Skin epidermis (tissue), 12 donors: ENCODE measurements at regions not wholly inside any gene's neighbourhood (a gene's known extent, or its start where the extent isn't known, plus 50 kb on each side); places are given as distances from the start of the nearest gene placed in this dataset.

ENCODE experiments used
- H3K27ac ChIP-seq, 21 experiments: fragments of 200-600 bp; sonication (generic) in 11 of 21; one replicate each; pipeline ENCODE4 v1.5.0; 2020; ENCODE audit warnings: mild to moderate bottlenecking in 3 of 21, inconsistent platforms in 2 of 21, moderate library complexity in 2 of 21
- H3K4me3 ChIP-seq, 7 experiments: fragments of 200-600 bp; sonication (generic) in 2 of 7; one replicate each; pipeline ENCODE4 v1.5.0; 2020; ENCODE audit warnings: inconsistent platforms in 2 of 7, mild to moderate bottlenecking in 2 of 7, moderate library complexity in 1 of 7

- H3K4me3 ChIP-seq, result no peak overlapping the region
- H3K27ac ChIP-seq, result peak overlapping the region in 1 of 21 experiments; percentile 6
Measured at GRCh38 chr16:64437706-64438324, 684.0 kb downstream of the CDH11 start.

GRCh38 chr16:64434526-64435069 lies 687.3 kb downstream of the CDH11 start:
- H3K27ac ChIP-seq, result no peak overlapping the region
- no peak overlapping the region for H3K4me3 ChIP-seq

DNA sequence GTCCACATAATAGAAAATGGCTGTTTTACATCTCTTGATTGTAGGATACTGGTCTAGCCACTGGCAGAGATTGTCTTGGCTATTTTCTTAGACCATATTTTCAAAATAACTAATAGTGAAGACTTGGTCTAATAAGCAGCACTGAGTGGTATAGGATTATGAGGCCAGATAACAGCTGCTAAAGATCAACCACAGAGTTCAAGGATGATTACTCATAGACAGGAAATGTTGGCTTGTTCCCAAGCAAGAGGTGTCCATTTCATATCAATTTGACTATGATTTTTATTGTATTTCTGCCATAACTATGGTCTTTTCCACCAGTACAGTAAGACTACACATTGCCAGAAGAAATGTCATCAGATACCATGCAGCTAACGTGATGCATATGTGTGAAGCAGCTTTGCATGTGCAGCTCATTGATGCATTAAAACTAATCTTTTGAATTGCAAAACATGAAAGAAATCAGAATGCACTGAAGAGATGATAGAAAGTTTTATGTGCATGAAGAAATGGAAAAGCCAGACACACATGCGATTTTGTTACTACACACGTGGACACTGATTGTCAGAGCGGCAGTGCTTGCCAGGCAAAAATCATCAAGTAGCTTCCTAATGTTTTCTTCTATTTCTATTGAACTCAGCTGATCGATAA lies 693.3 kb downstream of the CDH11 start:
- H3K27ac ChIP-seq, result peak overlapping the region in 1 of 21 experiments; percentile 30
- no peak overlapping the region for H3K4me3 ChIP-seq

DNA sequence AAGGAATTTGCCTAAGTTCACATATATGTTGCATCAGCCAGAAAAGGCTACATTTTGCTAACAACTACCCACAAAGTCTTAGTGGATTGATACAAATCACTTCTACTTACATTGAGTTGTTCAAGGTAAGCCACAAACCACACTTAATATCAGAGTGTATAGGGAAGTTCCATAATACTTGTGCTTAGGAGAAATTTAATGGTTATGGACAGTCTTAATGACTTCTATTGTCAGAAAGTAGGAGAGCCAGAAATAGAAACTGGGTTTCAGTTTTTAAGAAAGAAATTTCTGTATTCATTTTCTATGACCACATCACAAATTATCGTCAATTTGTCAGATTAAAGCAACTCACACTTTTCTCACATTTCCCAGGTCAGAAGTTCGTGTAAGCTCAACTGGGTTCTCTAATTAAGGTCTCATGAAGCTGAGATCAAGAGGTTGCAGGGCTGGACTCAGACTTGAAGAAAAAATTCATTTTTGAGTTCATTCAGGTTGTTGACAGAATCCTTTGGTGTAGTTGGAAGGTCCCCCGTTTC lies 695.7 kb downstream of the CDH11 start:
- no peak overlapping the region for H3K4me3 ChIP-seq
- H3K27ac ChIP-seq, result no peak overlapping the region

- Histone ChIP-seq H3K4me3 (no peak overlapping the region), H3K27ac (no peak overlapping the region)
Measured at GRCh38 chr16:64425381-64425780, 696.5 kb downstream of the CDH11 start.

- no peak overlapping the region for H3K27ac ChIP-seq
- H3K4me3 ChIP-seq, result no peak overlapping the region
Measured at GRCh38 chr16:64422259-64422658, 699.6 kb downstream of the CDH11 start.

DNA sequence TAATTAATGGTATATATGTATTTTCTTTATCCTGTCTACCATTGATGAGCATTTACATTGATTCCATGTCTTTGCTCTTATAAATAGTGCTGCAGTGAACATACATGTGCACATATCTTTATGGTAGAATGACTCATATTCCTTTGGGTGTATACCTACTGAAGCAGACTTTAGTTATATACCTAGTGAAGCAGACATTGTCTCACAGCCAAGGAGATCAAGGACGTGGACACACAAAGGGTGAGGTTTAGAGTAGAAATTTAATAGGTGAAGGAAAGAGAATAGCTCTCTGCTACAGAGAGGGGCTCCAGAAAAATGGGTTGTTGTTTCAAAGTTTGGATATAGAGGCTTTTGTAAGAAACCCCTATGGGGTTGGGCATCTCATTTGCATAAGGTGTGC lies 700.3 kb downstream of the CDH11 start:
- Histone ChIP-seq H3K27ac (no peak overlapping the region), H3K4me3 (no peak overlapping the region)

DNA sequence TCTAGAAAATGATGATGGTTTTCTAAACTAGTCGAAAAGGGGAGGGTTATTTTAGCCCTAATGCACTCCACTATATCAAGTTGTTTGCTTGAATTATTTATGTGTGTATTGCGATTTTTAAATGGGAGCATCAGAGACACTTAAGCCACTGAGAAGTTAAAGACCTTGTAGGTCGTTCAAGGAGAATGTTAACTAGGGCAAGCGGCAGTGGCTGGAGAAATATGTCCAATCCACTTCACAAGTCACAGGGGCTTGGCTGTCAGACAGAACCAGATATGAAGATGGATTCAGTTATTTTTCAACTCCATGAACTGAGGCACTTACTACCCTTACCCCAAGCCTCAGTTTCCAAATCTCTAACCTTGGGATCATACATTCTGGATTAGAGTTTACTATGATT lies 702.0 kb downstream of the CDH11 start:
- H3K27ac ChIP-seq, result no peak overlapping the region
- H3K4me3 ChIP-seq, result no peak overlapping the region

DNA sequence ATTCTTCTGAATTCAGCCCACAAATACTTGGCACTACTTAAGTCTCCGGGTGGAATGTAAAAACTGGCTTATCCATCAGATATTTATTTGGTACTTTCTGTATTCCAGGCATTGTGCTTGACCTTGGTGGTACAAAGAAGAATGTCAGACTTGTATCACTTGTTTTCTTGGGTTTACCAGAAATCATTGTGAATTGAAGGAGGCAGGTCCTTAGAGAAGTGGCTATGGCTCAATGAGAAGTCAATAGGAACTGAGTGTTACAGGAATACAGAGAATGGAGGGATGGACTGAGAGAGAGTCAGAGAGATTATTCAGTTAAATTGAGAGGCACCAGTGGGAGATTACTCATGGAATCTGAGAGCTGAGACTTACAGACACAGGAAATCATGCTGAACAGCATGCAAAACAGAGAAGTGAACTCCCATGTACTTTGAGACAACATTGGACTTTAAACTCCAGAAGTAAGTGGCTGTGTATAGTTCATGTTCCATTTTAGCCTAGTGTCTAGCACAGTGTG lies 704.1 kb downstream of the CDH11 start:
- Histone ChIP-seq H3K4me3 (no peak overlapping the region), H3K27ac (peak overlapping the region in 6 of 21 experiments; percentile 17 to 84 (median 37))

DNA sequence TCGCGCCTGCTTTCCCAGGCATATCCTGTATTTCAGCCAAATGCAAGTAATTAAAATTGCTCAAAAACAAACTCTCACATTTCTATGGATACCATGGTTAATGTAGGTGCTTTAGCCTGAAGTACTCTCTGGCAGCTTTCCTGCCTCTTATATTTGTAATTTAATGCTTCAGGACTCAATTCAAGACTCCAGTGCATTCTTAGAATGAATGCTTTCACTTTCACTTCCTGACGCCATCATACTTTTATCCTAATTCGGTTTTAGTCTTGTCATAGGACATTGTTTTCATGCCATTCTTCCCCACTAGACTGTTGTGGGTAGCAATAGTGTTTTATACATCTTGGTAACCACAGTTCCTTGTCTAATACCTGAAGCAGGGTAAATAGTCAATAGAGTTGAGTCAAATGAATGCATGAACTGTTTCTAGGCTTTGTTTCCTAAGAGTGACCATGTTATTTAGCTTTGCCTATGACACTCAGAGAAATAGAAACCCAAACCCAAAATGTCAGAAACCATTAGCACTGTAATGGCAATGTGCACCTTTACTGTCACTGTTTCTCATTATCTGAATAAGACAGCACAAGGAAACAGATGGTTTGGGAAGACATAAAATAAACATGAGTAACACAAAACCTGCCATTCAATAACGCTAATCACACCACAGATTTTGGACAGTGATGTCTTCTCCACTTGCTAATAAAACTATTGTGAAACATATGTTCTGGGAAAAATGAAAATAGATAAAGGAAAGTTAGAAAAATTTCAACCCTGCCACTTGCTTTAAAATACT lies 705.5 kb downstream of the CDH11 start:
- Histone ChIP-seq H3K27ac (peak overlapping the region in 4 of 21 experiments; percentile 13 to 84 (median 33)), H3K4me3 (peak overlapping the region in 3 of 7 experiments; percentile 1 to 23 (median 2))

DNA sequence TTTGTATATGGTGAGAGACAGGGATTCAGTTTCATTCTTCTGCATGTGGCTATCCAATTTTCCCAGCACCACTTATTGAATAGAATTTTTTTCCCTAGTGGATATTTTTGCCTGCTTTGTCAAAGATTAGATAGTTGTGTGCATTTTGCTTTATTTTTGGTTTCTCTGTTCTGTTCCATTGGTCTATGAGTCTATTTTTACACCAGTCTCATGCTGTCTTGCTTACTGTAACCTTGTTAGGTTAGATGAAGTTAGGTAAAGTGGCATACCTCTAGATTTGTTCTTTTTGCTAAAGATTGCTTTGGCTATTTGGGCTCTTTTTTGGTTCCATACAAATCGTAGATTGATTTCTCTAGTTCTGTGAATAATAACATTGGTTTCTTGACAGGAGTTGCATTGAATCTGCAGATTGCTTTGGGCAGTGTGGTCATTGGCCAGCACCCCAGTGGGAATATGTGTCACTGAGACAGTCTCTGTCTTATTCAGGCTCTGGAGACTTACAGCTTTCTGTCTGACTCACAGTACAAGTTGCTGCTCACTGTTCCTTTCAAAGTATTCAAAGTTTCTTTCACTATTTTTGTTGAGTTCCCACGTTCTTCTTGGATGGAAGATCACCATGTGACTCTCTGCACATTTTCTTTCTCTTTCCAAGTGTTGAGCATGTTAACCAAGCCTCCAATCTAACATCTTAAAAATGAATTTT lies 709.1 kb downstream of the CDH11 start:
- H3K27ac ChIP-seq, result peak overlapping the region in 4 of 21 experiments; percentile 34 to 60 (median 57)
- no peak overlapping the region for H3K4me3 ChIP-seq

GRCh38 chr16:64410306-64410705 lies 711.6 kb downstream of the CDH11 start:
- Histone ChIP-seq H3K4me3 (no peak overlapping the region), H3K27ac (peak overlapping the region in 1 of 21 experiments; percentile 1)

DNA sequence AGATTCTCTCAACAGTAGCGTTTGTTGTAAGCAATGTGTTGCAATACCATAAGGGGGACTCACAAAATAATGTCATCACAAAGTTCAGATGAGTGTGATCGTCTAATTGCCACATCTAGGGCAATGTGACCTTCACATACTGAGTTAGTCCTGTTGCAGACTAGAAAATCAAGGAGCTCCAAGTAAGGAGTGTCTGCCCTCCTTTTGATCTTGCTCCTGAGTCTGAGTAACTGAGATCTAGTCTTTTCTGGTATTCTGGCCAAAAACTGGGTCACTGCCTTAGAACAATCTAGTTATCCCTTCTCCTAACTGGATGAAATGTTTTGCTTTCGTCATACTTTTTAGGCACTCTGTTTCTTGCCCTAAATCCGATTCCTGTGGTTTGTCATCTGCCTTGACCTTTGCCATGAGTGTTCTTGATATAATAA lies 712.1 kb downstream of the CDH11 start:
- Histone ChIP-seq H3K27ac (no peak overlapping the region), H3K4me3 (no peak overlapping the region)

- Histone ChIP-seq H3K27ac (no peak overlapping the region), H3K4me3 (no peak overlapping the region)
Measured at GRCh38 chr16:64408699-64409098, 713.2 kb downstream of the CDH11 start.

- Histone ChIP-seq H3K4me3 (no peak overlapping the region), H3K27ac (no peak overlapping the region)
Measured at GRCh38 chr16:64406770-64407181, 715.1 kb downstream of the CDH11 start.

- Histone ChIP-seq H3K27ac (no peak overlapping the region), H3K4me3 (no peak overlapping the region)
Measured at GRCh38 chr16:64403352-64403751, 718.5 kb downstream of the CDH11 start.

- H3K4me3 ChIP-seq, result no peak overlapping the region
Measured at GRCh38 chr16:64398793-64399192, 723.1 kb downstream of the CDH11 start.

DNA sequence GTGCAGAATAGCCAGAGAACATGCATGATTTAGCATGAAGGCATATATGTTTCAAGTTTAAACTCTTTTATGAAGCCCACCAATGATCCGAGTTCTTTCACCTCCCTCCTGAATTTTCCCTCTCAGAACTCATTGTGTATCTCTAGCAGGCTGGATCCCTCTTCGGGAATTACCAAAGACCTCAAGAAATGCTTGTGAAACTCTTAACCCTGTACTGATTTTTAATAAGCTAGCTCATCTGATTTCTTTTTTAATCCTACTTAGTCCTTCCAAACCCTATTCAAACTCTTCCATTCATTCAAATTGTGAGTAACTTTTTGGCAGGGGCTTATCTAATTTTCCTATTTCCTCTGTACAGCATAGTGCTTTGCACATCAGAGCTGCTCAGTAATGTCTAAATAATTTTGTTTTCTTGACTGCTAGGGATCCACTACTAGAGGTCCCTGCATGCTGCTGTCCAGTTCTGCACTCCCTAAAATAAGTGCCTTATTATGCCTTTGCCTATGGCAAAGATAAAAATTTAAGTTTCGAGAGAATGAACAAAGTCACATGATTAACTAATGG lies 723.8 kb downstream of the CDH11 start:
- no peak overlapping the region for H3K27ac ChIP-seq
- no peak overlapping the region for H3K4me3 ChIP-seq

More at GRCh38 chr16:64398793-64399192, 723.1 kb downstream of the CDH11 start:
- H3K27ac ChIP-seq, result no peak overlapping the region

GRCh38 chr16:64397042-64397441 lies 724.8 kb downstream of the CDH11 start:
- H3K4me3 ChIP-seq, result no peak overlapping the region

More at GRCh38 chr16:64397042-64397441, 724.8 kb downstream of the CDH11 start:
- no peak overlapping the region for H3K27ac ChIP-seq
